C4-2B (cell line): ENCODE measurements at regions not wholly inside any gene's neighbourhood (a gene's known extent, or its start where the extent isn't known, plus 50 kb on each side); places are given as distances from the start of the nearest gene placed in this dataset.

ENCODE experiments used
- ZFX ChIP-seq: fragments of 450-650 bp; IDR thresholded peaks from 2 replicates; pipeline ENCODE4 v1.6.1; 2017
- TF ChIP-seq, protein P1 (sequence below): fragments of 450-650 bp; conservative IDR thresholded peaks from 2 replicates; pipeline ENCODE4 v1.5.1; 2017; ENCODE audit warnings: mild to moderate bottlenecking

DNA sequence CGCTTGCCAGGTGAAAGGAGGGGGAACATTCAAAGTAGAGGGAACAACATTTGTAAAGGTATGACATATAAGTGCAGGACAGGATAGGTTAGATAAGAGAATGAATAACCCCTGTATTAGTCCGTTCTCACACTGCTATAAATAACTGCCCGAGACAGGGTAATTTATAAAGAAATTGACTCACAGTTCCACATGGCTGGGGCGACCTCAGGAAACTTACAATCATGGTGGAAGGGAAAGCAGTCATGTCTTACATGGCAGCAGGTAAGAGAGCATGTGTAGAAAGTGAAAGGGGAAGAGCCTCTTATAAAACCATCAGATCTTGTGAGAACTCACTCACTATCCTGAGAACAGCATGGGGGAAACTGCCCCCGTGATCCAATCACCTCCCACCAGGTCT is 223.8 kb downstream of the SOX9 start:
- TF ChIP-seq, protein P1, sequence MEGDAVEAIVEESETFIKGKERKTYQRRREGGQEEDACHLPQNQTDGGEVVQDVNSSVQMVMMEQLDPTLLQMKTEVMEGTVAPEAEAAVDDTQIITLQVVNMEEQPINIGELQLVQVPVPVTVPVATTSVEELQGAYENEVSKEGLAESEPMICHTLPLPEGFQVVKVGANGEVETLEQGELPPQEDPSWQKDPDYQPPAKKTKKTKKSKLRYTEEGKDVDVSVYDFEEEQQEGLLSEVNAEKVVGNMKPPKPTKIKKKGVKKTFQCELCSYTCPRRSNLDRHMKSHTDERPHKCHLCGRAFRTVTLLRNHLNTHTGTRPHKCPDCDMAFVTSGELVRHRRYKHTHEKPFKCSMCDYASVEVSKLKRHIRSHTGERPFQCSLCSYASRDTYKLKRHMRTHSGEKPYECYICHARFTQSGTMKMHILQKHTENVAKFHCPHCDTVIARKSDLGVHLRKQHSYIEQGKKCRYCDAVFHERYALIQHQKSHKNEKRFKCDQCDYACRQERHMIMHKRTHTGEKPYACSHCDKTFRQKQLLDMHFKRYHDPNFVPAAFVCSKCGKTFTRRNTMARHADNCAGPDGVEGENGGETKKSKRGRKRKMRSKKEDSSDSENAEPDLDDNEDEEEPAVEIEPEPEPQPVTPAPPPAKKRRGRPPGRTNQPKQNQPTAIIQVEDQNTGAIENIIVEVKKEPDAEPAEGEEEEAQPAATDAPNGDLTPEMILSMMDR: no peak
- no peak for TF ChIP-seq ZFX
